Common myeloid progenitor, CD34-positive (primary cell): ENCODE measurements at regions not wholly inside any gene's neighbourhood (a gene's known extent, or its start where the extent isn't known, plus 50 kb on each side); places are given as distances from the start of the nearest gene placed in this dataset.

Experiments used
- CTCF ChIA-PET: fragments of 350-600 bp; sonication (Branson Sonifier 250); formaldehyde crosslinking; loops from one replicate; lab custom pipeline; 2021; ENCODE audit warnings: antibody characterized with exemption; lab: Charles Lee
- POLR2A ChIA-PET: fragments of 350-600 bp; sonication (Branson Sonifier 250); formaldehyde crosslinking; loops from one replicate; lab custom pipeline; 2021; ENCODE audit warnings: antibody characterized with exemption; lab: Charles Lee
- DNase-seq, 3 donors: peaks; one replicate each; pipeline versions ENCODE4 v3.0.0 to v3.0.0-alpha.2; 2013
- H3K27ac ChIP-seq, 2 experiments: 1 replicate in 1 of 2; 2 replicates in 1 of 2; pipeline ENCODE4 v1.7.0; 2013; ENCODE audit warnings: inconsistent platforms in 2 of 2, low read length in 2 of 2, mild to moderate bottlenecking in 2 of 2, low read depth in 1 of 2, moderate library complexity in 1 of 2; ENCODE audit not compliant: severe bottlenecking in 2 of 2, insufficient read depth in 1 of 2, poor library complexity in 1 of 2
- H3K27me3 ChIP-seq, 5 experiments: replicated peaks in 2 of 5; 1 replicate in 3 of 5; 2 replicates in 2 of 5; pipeline versions ENCODE4 v1.6.1 to v1.7.0; 2013; ENCODE audit warnings: low read length in 4 of 5, mild to moderate bottlenecking in 2 of 5, moderate library complexity in 2 of 5, inconsistent platforms in 1 of 5; ENCODE audit not compliant: insufficient read depth in 5 of 5, control insufficient read depth in 4 of 5
- H3K36me3 ChIP-seq, 4 experiments: 1 replicate in 2 of 4; 2 replicates in 2 of 4; pipeline versions ENCODE4 v1.6.1 to v1.7.0; 2013; ENCODE audit warnings: low read length in 3 of 4, control low read depth in 1 of 4, mild to moderate bottlenecking in 1 of 4; ENCODE audit not compliant: control insufficient read depth in 4 of 4, insufficient read depth in 4 of 4
- H3K4me1 ChIP-seq, 4 experiments: 1 replicate in 3 of 4; 2 replicates in 1 of 4; pipeline versions ENCODE4 v1.6.1 to v1.7.1; 2013; ENCODE audit warnings: low read length in 3 of 4, mild to moderate bottlenecking in 3 of 4, control low read depth in 1 of 4, inconsistent platforms in 1 of 4, moderate library complexity in 1 of 4; ENCODE audit not compliant: control insufficient read depth in 4 of 4, insufficient read depth in 4 of 4; ENCODE audit errors: control extremely low read depth in 1 of 4
- H3K4me3 ChIP-seq, 7 experiments: 1 replicate in 4 of 7; 2 replicates in 3 of 7; pipeline versions ENCODE4 v1.5.1 to v1.7.0; 2013; ENCODE audit warnings: mild to moderate bottlenecking in 7 of 7, low read length in 6 of 7, moderate library complexity in 6 of 7, inconsistent platforms in 2 of 7, low read depth in 2 of 7, control low read depth in 1 of 7; ENCODE audit not compliant: insufficient read depth in 4 of 7, control insufficient read depth in 1 of 7; ENCODE audit errors: extremely low read depth in 1 of 7
- H3K9me3 ChIP-seq, 5 experiments: 1 replicate in 4 of 5; 2 replicates in 1 of 5; pipeline versions ENCODE4 v1.6.1 to v1.7.1; 2013; ENCODE audit warnings: low read length in 4 of 5, mild to moderate bottlenecking in 2 of 5, inconsistent platforms in 1 of 5, low read depth in 1 of 5, moderate library complexity in 1 of 5; ENCODE audit not compliant: control insufficient read depth in 4 of 5, insufficient read depth in 2 of 5; ENCODE audit errors: control extremely low read depth in 1 of 5
- WGBS: methylation state at CpG from one replicate; pipeline ENCODE4 v1.1.5; 2013; ENCODE audit not compliant: insufficient coverage; 5-methylcytosine and 5-hydroxymethylcytosine counted together

GRCh38 chr2:2834105-2834504, 503.0 kb upstream of the MYT1L start:
- peaks cover 0 to 3% (median 0%) of the 10 kb centered on the region in 5 experiments for H3K9me3 ChIP-seq
- 95% methylated on average over 11 of the region's 11 CpGs for WGBS
- CTCF ChIA-PET: no interaction called here

GRCh38 chr2:2832657-2833056, 501.6 kb upstream of the MYT1L start:
- ChIA-PET CTCF (no interaction called here), POLR2A (no interaction called here)
- no peaks in the 10 kb centered on the region for H3K36me3 ChIP-seq
- peaks cover 0 to 3% (median 0%) of the 10 kb centered on the region in 5 experiments for H3K9me3 ChIP-seq
- no peak for DNase-seq
- 90% methylated on average over 7 of the region's 9 CpGs for WGBS
- no peak overlapping the region for H3K27ac ChIP-seq
- no peaks in the 10 kb centered on the region for H3K27me3 ChIP-seq
- no peaks in the 10 kb centered on the region for H3K4me1 ChIP-seq
- no peak overlapping the region for H3K4me3 ChIP-seq

More at GRCh38 chr2:2834105-2834504, 503.0 kb upstream of the MYT1L start:
- no peak for DNase-seq
- no peaks in the 10 kb centered on the region for H3K27me3 ChIP-seq
- H3K4me1 ChIP-seq: no peaks in the 10 kb centered on the region
- no peak overlapping the region for H3K4me3 ChIP-seq
- no peak overlapping the region for H3K27ac ChIP-seq
- POLR2A ChIA-PET: no interaction called here
- no peaks in the 10 kb centered on the region for H3K36me3 ChIP-seq

- no peak for DNase-seq
- H3K9me3 ChIP-seq: peaks cover 0 to 3% (median 0%) of the 10 kb centered on the region in 5 experiments
- CTCF ChIA-PET: no interaction called here
- no peaks in the 10 kb centered on the region for H3K36me3 ChIP-seq
- POLR2A ChIA-PET: no interaction called here
- no peaks in the 10 kb centered on the region for H3K27me3 ChIP-seq
- no peaks in the 10 kb centered on the region for H3K4me1 ChIP-seq
- 63% methylated on average over 8 of the region's 11 CpGs for WGBS
- no peak overlapping the region for H3K4me3 ChIP-seq
- H3K27ac ChIP-seq: no peak overlapping the region
Measured at GRCh38 chr2:2831633-2832032, 500.6 kb upstream of the MYT1L start.

DNA sequence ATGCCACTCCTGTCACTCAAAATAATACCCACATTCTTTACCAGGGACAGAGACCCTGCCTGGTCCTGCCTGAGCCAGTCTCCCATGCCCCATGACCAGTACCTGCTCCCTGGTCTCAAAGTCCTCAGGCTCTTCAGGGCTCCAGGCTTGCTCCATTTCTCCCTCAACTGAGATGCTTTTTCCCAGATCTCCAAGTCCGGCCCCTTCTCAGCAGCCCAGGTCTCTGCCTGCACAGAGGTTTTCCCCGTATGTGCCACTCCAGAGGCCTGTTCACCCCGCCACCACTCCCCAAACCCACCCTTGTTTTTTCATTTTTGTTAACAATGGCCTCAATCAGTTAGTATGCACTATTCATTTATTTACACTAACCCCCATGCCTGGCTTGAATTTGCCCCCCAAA, 499.5 kb upstream of the MYT1L start:
- DNase-seq: no peak
- WGBS: 98% methylated on average over 3 of the region's 3 CpGs
- no peaks in the 10 kb centered on the region for H3K36me3 ChIP-seq
- H3K27ac ChIP-seq: no peak overlapping the region
- no peak overlapping the region for H3K4me3 ChIP-seq
- ChIA-PET POLR2A (no interaction called here), CTCF (no interaction called here)
- H3K4me1 ChIP-seq: no peaks in the 10 kb centered on the region
- peaks cover 0 to 3% (median 0%) of the 10 kb centered on the region in 5 experiments for H3K9me3 ChIP-seq
- no peaks in the 10 kb centered on the region for H3K27me3 ChIP-seq

GRCh38 chr2:2828774-2829368, 497.8 kb upstream of the MYT1L start:
- H3K27ac ChIP-seq: no peak overlapping the region
- peaks cover 0 to 3% (median 0%) of the 10 kb centered on the region in 5 experiments for H3K9me3 ChIP-seq
- CTCF ChIA-PET: no interaction called here
- H3K36me3 ChIP-seq: no peaks in the 10 kb centered on the region
- POLR2A ChIA-PET: no interaction called here
- H3K4me3 ChIP-seq: no peak overlapping the region
- H3K27me3 ChIP-seq: no peaks in the 10 kb centered on the region
- DNase-seq: no peak
- no peaks in the 10 kb centered on the region for H3K4me1 ChIP-seq
- WGBS: 93% methylated on average over 9 of the region's 13 CpGs

GRCh38 chr2:2827761-2828221, 496.7 kb upstream of the MYT1L start:
- Histone ChIP-seq H3K4me1 (no peaks in the 10 kb centered on the region), H3K4me3 (no peak overlapping the region), H3K36me3 (no peaks in the 10 kb centered on the region), H3K27ac (no peak overlapping the region), H3K27me3 (no peaks in the 10 kb centered on the region), H3K9me3 (peaks cover 0 to 5% (median 3%) of the 10 kb centered on the region in 5 experiments)
- ChIA-PET CTCF (no interaction called here), POLR2A (no interaction called here)
- DNase-seq: no peak
- 92% methylated on average over 8 of the region's 8 CpGs for WGBS

GRCh38 chr2:2827046-2827636, 496.1 kb upstream of the MYT1L start:
- ChIA-PET CTCF (no interaction called here), POLR2A (no interaction called here)
- H3K9me3 ChIP-seq: peaks cover 0 to 5% (median 3%) of the 10 kb centered on the region in 5 experiments
- no peak overlapping the region for H3K27ac ChIP-seq
- no peaks in the 10 kb centered on the region for H3K36me3 ChIP-seq
- H3K27me3 ChIP-seq: no peaks in the 10 kb centered on the region
- H3K4me1 ChIP-seq: no peaks in the 10 kb centered on the region
- WGBS: 95% methylated on average over 12 of the region's 16 CpGs
- no peak overlapping the region for H3K4me3 ChIP-seq
- no peak for DNase-seq
